B cell (primary cell): ENCODE measurements at regions not wholly inside any gene's neighbourhood (a gene's known extent, or its start where the extent isn't known, plus 50 kb on each side); places are given as distances from the start of the nearest gene placed in this dataset.

Experiments
- ATAC-seq: fragments of 200-7000 bp; cut with Tn5 transposase; one replicate; pipeline ENCODE4 v1.10.0; 2021; ENCODE audit warnings: low read depth, mild to moderate bottlenecking, moderate number of reproducible peaks, moderate library complexity
- CTCF ChIA-PET: fragments of 350-600 bp; sonication (Branson Sonifier 250); formaldehyde crosslinking; loops from one replicate; lab custom pipeline; 2021; ENCODE audit warnings: antibody characterized with exemption, inconsistent platforms; lab: Charles Lee
- POLR2A ChIA-PET: fragments of 350-600 bp; sonication (Branson Sonifier 250); formaldehyde crosslinking; loops from one replicate; lab custom pipeline; 2021; ENCODE audit warnings: antibody characterized with exemption; lab: Charles Lee
- DNase-seq: peaks from one replicate; pipeline ENCODE4 v3.0.0; 2013
- H2AFZ ChIP-seq: 2 replicates; pipeline ENCODE4 v1.6.1; 2012; ENCODE audit warnings: mild to moderate bottlenecking, low read depth, low read length; ENCODE audit not compliant: insufficient read depth, poor library complexity, severe bottlenecking
- H3K27ac ChIP-seq, 2 donors: 1 replicate in 1 of 2; 2 replicates in 1 of 2; pipeline ENCODE4 v1.5.1; 2012 to 2013; ENCODE audit warnings: low read length in 2 of 2, mild to moderate bottlenecking in 2 of 2, moderate library complexity in 1 of 2
- H3K27me3 ChIP-seq, 4 experiments: fragments of 200-600 bp in 1 of 4; sonication (generic) in 1 of 4; replicated peaks in 1 of 4; 1 replicate in 2 of 4; 2 replicates in 2 of 4; pipeline versions ENCODE4 v1.6.1 to v1.7.0; 2013 to 2016; ENCODE audit warnings: low read length in 3 of 4, mild to moderate bottlenecking in 2 of 4, mixed read lengths in 1 of 4, moderate library complexity in 1 of 4; ENCODE audit not compliant: insufficient read depth in 4 of 4, control insufficient read depth in 3 of 4; ENCODE audit errors: control extremely low read depth in 1 of 4
- H3K36me3 ChIP-seq, 2 experiments: replicated peaks in 1 of 2; 1 replicate in 1 of 2; 2 replicates in 1 of 2; pipeline versions ENCODE4 v1.6.1 to v1.7.1; 2013; ENCODE audit warnings: low read length in 1 of 2; ENCODE audit not compliant: insufficient read depth in 2 of 2, control insufficient read depth in 1 of 2; ENCODE audit errors: control extremely low read depth in 1 of 2, extremely low read depth in 1 of 2
- H3K4me1 ChIP-seq, 2 donors: fragments of 200-600 bp in 1 of 2; sonication (generic) in 1 of 2; 1 replicate in 1 of 2; 2 replicates in 1 of 2; pipeline versions ENCODE4 v1.5.1 to v1.6.1; 2013 to 2017; ENCODE audit warnings: low read length in 2 of 2; ENCODE audit not compliant: control insufficient read depth in 2 of 2, insufficient read depth in 2 of 2
- H3K4me2 ChIP-seq: replicated peaks from 2 replicates; pipeline ENCODE3; 2012; ENCODE audit warnings: mild to moderate bottlenecking, low read depth, low read length; ENCODE audit not compliant: poor library complexity, severe bottlenecking
- H3K4me3 ChIP-seq, 5 experiments: fragments of 200-600 bp in 1 of 5; sonication (generic) in 1 of 5; 1 replicate in 3 of 5; 2 replicates in 2 of 5; pipeline versions ENCODE4 v1.5.1 to v1.7.0; 2011 to 2016; ENCODE audit warnings: low read length in 4 of 5, mild to moderate bottlenecking in 4 of 5, low read depth in 2 of 5, control low read depth in 1 of 5, moderate library complexity in 1 of 5; ENCODE audit not compliant: insufficient read depth in 1 of 5; ENCODE audit errors: control extremely low read depth in 1 of 5, extremely low read depth in 1 of 5
- H3K79me2 ChIP-seq: fragments of 200-600 bp; sonication (generic); one replicate; pipeline ENCODE4 v1.6.0; 2016; ENCODE audit warnings: low read length; ENCODE audit not compliant: control insufficient read depth, insufficient read depth
- H3K9ac ChIP-seq: fragments of 200-600 bp; sonication (generic); 2 replicates; pipeline ENCODE4 v1.6.1; 2017; ENCODE audit warnings: mild to moderate bottlenecking, low read length, moderate library complexity
- H3K9me3 ChIP-seq, 3 donors: one replicate each; pipeline versions ENCODE4 v1.6.1 to v1.7.1; 2013; ENCODE audit warnings: low read length in 2 of 3; ENCODE audit not compliant: control insufficient read depth in 2 of 3, insufficient read depth in 1 of 3; ENCODE audit errors: control extremely low read depth in 1 of 3
- H4K20me1 ChIP-seq: 2 replicates; pipeline ENCODE4 v1.6.0; 2012; ENCODE audit warnings: mild to moderate bottlenecking, low read length; ENCODE audit not compliant: insufficient read depth, control insufficient read depth, poor library complexity, severe bottlenecking
- H3K27ac Mint-ChIP-seq: one replicate; pipeline ENCODE4 v1.8.0; 2021; ENCODE audit warnings: mixed read lengths
- H3K27me3 Mint-ChIP-seq: one replicate; pipeline ENCODE4 v1.8.0; 2021; ENCODE audit warnings: mixed read lengths
- H3K4me1 Mint-ChIP-seq: one replicate; pipeline ENCODE4 v1.8.0; 2021; ENCODE audit warnings: mixed read lengths
- H3K4me3 Mint-ChIP-seq: one replicate; pipeline ENCODE4 v1.8.0; 2021; ENCODE audit warnings: mixed read lengths
- H3K9me3 Mint-ChIP-seq: one replicate; pipeline ENCODE4 v1.8.0; 2022; ENCODE audit warnings: mixed read lengths; ENCODE audit not compliant: insufficient read depth
- CTCF ChIP-seq: fragments of 200-600 bp; IDR thresholded peaks from one replicate; pipeline ENCODE4 v1.8.0; 2022; ENCODE audit warnings: antibody characterized with exemption, mild to moderate bottlenecking
- EZH2 ChIP-seq: IDR thresholded peaks from 2 replicates; pipeline ENCODE4 v1.6.1; 2012; ENCODE audit warnings: borderline replicate concordance, low read depth, mild to moderate bottlenecking, moderate library complexity, low read length; ENCODE audit not compliant: insufficient read depth, poor library complexity, severe bottlenecking
- WGBS: methylation state at CpG from one replicate; pipeline ENCODE4 v1.1.5; 2013; ENCODE audit warnings: missing lambda C conversion rate; ENCODE audit not compliant: insufficient coverage; 5-methylcytosine and 5-hydroxymethylcytosine counted together
- intact Hi-C: fragments of 100-400 bp; cut with micrococcal nuclease; formaldehyde crosslinking; loops from one replicate; pipeline ENCODE4 v1.10.0; 2022

- no peaks in the 10 kb centered on the region for H3K9me3 Mint-ChIP-seq
- Histone ChIP-seq H3K9ac (no peak overlapping the region), H3K27ac (no peak overlapping the region), H3K27me3 (no peaks in the 10 kb centered on the region), H3K4me2 (no peak overlapping the region), H3K4me3 (no peak overlapping the region), H4K20me1 (no peaks in the 10 kb centered on the region), H3K36me3 (no peaks in the 10 kb centered on the region), H3K79me2 (no peaks in the 10 kb centered on the region), H3K9me3 (peaks cover 0 to 3% (median under 1%) of the 10 kb centered on the region in 3 donors), H2AFZ (no peak overlapping the region), H3K4me1 (no peaks in the 10 kb centered on the region)
- no peaks in the 10 kb centered on the region for H3K27me3 Mint-ChIP-seq
- ATAC-seq (no peak), DNase-seq (no peak)
- H3K27ac Mint-ChIP-seq, result no peak overlapping the region
- ChIA-PET CTCF (no interaction called here), POLR2A (no interaction called here)
- peaks cover 3% of the 10 kb centered on the region for H3K4me1 Mint-ChIP-seq
- H3K4me3 Mint-ChIP-seq, result no peak overlapping the region
- intact Hi-C loops, result no loop called here
- no peak for TF ChIP-seq CTCF
- no peak for TF ChIP-seq EZH2
Measured at GRCh38 chr5:89840906-89841305, 568.6 kb downstream of the CETN3 start.

- H2AFZ ChIP-seq, result no peak overlapping the region
- Mint-ChIP-seq H3K4me1 (peaks cover 7% of the 10 kb centered on the region), H3K4me3 (no peak overlapping the region), H3K27ac (no peak overlapping the region), H3K27me3 (no peaks in the 10 kb centered on the region), H3K9me3 (no peaks in the 10 kb centered on the region)
- DNase-seq (no peak), ATAC-seq (no peak)
- ChIA-PET POLR2A (no interaction called here), CTCF (no interaction called here)
- H3K4me2 ChIP-seq, result no peak overlapping the region
- intact Hi-C loops, result no loop called here
- H3K79me2 ChIP-seq, result no peaks in the 10 kb centered on the region
- H3K36me3 ChIP-seq, result no peaks in the 10 kb centered on the region
- TF ChIP-seq CTCF (no peak), EZH2 (no peak)
- no peak overlapping the region for H3K9ac ChIP-seq
- H3K4me1 ChIP-seq, result peaks cover 8 to 9% of the 10 kb centered on the region in 2 donors
- 88% methylated on average over 1 of the region's 2 CpGs for WGBS
- H3K27ac ChIP-seq, result no peak overlapping the region
- no peaks in the 10 kb centered on the region for H4K20me1 ChIP-seq
- H3K27me3 ChIP-seq, result no peaks in the 10 kb centered on the region
- H3K9me3 ChIP-seq, result peaks cover 0 to 4% (median 0%) of the 10 kb centered on the region in 3 donors
- no peak overlapping the region for H3K4me3 ChIP-seq
Measured at GRCh38 chr5:89830691-89831090, 578.9 kb downstream of the CETN3 start.
